ENCODE measurements at regions not wholly inside any gene's neighbourhood (a gene's known extent, or its start where the extent isn't known, plus 50 kb on each side); places are given as distances from the start of the nearest gene placed in this dataset.
"Not testable (repeated sequence)": the region's sequence is repeated elsewhere in the genome, so short reads cannot be mapped to it uniquely, and the experiment has no call there.

- DNase-seq (ENCODE audit: low spot score) = no peak
These were observed 177.3 kb upstream of the HMHB1 start for GRCh38 chr5:143634689-143635088.

GRCh38 chr5:143629871-143630659 is 181.9 kb upstream of the HMHB1 start:
- DNase-seq (ENCODE audit: low spot score) = peak; percentile 37

GRCh38 chr5:143625048-143625447 is 186.9 kb upstream of the HMHB1 start:
- not testable (repeated sequence) for DNase-seq (ENCODE audit: low spot score)

GRCh38 chr5:143624465-143624864 is 187.5 kb upstream of the HMHB1 start:
- DNase-seq (ENCODE audit: low spot score) = no peak

- DNase-seq (ENCODE audit: low spot score) = no peak
These were observed 192.9 kb upstream of the HMHB1 start for GRCh38 chr5:143619040-143619439.

GRCh38 chr5:143618141-143618540 is 193.8 kb upstream of the HMHB1 start:
- DNase-seq (ENCODE audit: low spot score) = no peak

GRCh38 chr5:143614831-143615230 is 197.1 kb upstream of the HMHB1 start:
- DNase-seq (ENCODE audit: low spot score) = no peak

GRCh38 chr5:143613329-143613728 is 198.6 kb upstream of the HMHB1 start:
- no peak for DNase-seq (ENCODE audit: low spot score)

GRCh38 chr5:143610946-143611345 is 201.0 kb upstream of the HMHB1 start:
- no peak for DNase-seq (ENCODE audit: low spot score)

GRCh38 chr5:143606043-143606752 is 202.7 kb upstream of the NR3C1 start:
- no peak for DNase-seq (ENCODE audit: low spot score)

- no peak for DNase-seq (ENCODE audit: low spot score)
These were observed 202.0 kb upstream of the NR3C1 start for GRCh38 chr5:143605403-143606005.

- no peak for DNase-seq (ENCODE audit: low spot score)
These were observed 198.4 kb upstream of the NR3C1 start for GRCh38 chr5:143601917-143602333.

GRCh38 chr5:143601357-143601756 is 197.9 kb upstream of the NR3C1 start:
- no peak for DNase-seq (ENCODE audit: low spot score)

- DNase-seq (ENCODE audit: low spot score) = no peak
These were observed 197.1 kb upstream of the NR3C1 start for GRCh38 chr5:143600396-143601075.

- DNase-seq (ENCODE audit: low spot score) = no peak
These were observed 196.0 kb upstream of the NR3C1 start for GRCh38 chr5:143599474-143599873.

- DNase-seq (ENCODE audit: low spot score) = no peak
These were observed 193.3 kb upstream of the NR3C1 start for GRCh38 chr5:143596824-143597223.

GRCh38 chr5:143594902-143595818 is 191.7 kb upstream of the NR3C1 start:
- peak; percentile 35 for DNase-seq (ENCODE audit: low spot score)

- DNase-seq (ENCODE audit: low spot score) = no peak
These were observed 190.2 kb upstream of the NR3C1 start for GRCh38 chr5:143593723-143594122.

- peak; percentile 65 for DNase-seq (ENCODE audit: low spot score)
These were observed 189.2 kb upstream of the NR3C1 start for GRCh38 chr5:143592648-143593047.

GRCh38 chr5:143588933-143589662 is 185.6 kb upstream of the NR3C1 start:
- DNase-seq (ENCODE audit: low spot score) = no peak

GRCh38 chr5:143588121-143588520 is 184.6 kb upstream of the NR3C1 start:
- DNase-seq (ENCODE audit: low spot score) = not testable (repeated sequence)
